ENCODE measurements at regions not wholly inside any gene's neighbourhood (a gene's known extent, or its start where the extent isn't known, plus 50 kb on each side); places are given as distances from the start of the nearest gene placed in this dataset.

- TF ChIP-seq CTCF (IDR thresholded peaks at IDR 0.05) (no peak), POLR2A (IDR thresholded peaks at IDR 0.05) (no peak), EP300 (IDR thresholded peaks at IDR 0.05) (no peak)
These were observed 200.4 kb downstream of the C6orf118 start for GRCh38 chr6:165109011-165109410.

All from tibial nerve (tissue), 4 donors.